ENCODE measurements at regions not wholly inside any gene's neighbourhood (a gene's known extent, or its start where the extent isn't known, plus 50 kb on each side); places are given as distances from the start of the nearest gene placed in this dataset.
A peak's percentile ranks its signal among the peaks of the same experiment; 100 is the strongest.
"Not testable (repeated sequence)": the region's sequence is repeated elsewhere in the genome, so short reads cannot be mapped to it uniquely, and the experiment has no call there.

GRCh38 chrY:12240326-12240725 is 460.7 kb upstream of the USP9Y start:
- TF ChIP-seq CTCF (IDR thresholded peaks at IDR 0.05), result peak in 1 of 6 experiments; percentile 17
- not testable (repeated sequence) for TF ChIP-seq POLR2A (IDR thresholded peaks at IDR 0.05)
